NCI-H2171 treated with DMSO at 0.1 percent for 48 hours (cell line): ENCODE measurements at regions not wholly inside any gene's neighbourhood (a gene's known extent, or its start where the extent isn't known, plus 50 kb on each side); places are given as distances from the start of the nearest gene placed in this dataset.
"Not testable (repeated sequence)": the region's sequence is repeated elsewhere in the genome, so short reads cannot be mapped to it uniquely, and the experiment has no call there.

Experiments
- DNase-seq: peaks from one replicate; lab custom pipeline; 2025; lab: John Stamatoyannopoulos, UW

DNA sequence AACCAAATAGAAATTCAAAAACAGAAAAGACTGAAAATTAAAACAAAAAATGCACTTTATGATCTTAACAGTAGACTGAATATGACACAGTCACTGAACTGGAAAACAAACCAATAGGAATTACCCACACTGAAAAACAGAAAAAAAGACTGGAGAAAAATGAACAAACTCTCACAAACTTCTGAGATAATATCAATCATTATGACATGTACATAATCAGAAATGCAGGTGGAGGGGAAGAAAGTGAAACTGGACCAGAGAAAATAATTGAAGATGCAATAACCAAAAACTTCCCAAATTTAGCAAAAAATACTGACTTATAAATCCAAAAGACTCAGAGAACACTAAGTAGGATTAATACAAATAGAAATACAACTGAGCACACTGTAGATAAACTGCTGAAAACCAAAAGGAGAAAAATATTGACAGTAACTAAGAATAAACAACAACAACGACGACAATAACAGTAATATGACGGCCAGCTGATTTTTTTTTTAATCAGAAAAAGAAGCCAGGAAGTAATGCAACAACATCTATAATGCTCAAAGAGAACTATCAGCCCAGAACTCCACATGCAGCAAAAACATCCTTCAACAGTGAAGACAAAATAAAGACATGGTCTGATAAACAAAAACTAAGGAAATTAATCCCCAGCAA lies 108.1 kb downstream of the ZFAND4 start:
- no peak for DNase-seq

DNA sequence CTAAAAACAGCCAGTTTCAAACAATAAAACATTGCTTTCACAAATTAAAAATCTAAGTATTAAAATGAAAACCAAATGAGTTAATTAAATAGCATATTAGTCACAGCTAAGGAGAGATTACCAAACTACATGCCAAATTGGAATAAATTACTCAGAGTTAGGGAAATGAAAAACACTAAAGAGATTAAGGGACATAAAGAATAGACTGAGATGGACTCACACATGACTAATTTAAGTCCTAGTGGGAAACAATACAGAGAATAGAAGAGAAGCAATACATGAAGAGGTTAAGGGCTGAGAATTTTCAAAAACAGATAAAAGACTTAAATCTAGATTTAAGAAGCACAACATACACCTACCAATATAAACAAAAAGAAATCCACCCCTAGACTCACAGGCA lies 110.6 kb downstream of the ZFAND4 start:
- DNase-seq, result no peak

DNA sequence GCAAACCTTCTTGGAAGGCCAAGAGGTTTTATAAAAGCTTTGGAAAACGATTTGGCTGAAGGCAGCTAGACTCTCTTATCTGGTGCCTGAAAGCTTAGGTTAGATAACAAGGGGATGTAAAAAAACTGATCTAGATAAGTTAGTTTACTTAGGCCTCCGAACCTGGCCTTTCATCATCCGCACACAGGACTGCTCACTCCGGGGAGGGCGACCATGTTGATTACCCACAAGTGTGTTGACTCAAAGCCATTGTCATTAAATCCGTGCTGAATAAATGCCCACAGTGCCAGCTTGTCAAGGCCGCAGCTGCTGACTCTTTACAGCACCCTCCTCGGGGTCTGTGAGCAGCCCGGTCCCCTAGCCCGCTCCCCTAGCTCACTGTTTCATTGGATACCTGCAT lies 112.3 kb downstream of the ZFAND4 start:
- DNase-seq, result no peak

DNA sequence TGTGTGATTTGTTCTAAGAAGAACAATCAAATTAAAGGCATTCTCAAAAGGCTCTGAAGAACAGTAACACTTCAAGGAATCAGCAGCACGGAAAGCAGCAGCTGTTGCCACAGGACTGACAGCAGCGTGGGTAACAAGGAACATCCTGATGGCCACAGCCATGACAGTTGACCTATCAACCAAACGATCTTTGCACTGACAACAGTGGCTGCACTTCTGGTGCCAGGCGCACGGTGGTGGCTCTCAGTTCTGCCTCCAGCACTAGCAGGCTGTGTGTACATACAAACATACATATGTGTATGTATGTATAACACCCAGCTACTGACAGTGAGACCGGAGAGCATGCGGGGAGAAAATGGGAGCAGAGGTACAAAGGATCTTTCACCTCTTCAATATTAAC lies 114.1 kb downstream of the ZFAND4 start:
- DNase-seq, result no peak

DNA sequence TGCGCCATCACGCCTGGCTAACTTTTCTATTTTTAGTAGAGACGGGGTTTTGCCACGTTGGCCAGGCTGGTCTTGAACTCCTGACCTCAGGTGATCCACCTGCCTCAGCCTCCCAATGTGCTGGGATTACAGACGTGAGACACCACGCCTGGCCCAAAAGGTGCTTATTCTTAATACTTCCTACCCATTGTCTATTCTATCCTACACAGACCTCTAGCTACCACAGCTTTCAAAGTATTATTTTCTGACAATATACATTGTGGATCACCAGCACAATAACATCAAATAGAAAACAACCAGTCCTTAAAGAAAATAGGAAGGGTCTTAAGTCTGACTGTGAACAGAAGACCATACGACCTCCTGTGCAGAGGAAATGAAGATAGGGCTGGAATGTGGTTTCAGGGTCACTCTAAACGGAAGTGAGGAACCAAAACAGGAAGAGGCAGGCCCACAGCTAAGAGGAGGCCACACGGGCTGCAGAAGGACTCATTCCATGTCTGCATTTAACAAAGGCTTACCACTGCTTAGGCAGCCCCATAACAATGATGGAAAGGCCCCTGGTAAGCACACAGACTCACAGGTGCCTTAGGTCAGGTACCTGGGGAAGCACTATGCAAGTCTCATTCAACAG lies 115.2 kb downstream of the ZFAND4 start:
- DNase-seq, result no peak

DNA sequence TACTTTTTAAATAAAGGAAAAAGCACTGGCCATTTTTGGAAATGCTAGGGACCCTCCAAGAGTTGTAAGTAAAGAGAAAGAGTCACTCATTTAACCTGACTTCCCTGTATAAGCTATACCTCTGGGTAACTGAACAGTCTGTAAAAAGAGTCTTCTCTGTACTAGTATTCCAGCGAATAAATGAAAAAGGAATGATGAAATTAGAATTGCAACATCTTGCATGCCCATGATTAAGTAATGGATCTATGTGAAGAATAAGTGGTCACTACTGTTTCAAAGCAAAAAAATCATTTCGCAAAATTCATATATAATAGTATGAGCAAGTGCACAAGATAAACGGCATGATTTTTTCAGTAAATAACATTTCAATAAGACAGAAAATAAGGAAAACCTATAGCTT lies 116.8 kb downstream of the ZFAND4 start:
- no peak for DNase-seq

GRCh38 chr10:45555332-45555731 lies 117.2 kb downstream of the ZFAND4 start:
- not testable (repeated sequence) for DNase-seq

DNA sequence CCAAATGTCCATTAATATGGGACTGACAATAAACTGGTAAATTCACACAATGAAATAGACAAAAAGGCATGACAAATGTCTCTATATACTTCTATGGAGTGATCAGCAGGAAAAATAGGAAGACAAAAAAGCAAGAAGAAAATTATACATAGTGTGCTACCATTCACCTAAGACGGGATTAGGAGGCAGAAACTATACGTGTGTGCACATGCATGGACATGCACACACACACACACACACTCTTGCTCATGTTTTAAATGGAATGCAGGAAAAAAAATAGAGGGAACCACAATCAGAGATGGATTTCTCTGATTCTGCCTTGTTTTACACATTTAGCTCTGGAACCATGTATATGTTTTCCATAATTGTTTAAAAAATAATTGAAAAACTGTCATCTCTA lies 119.0 kb downstream of the ZFAND4 start:
- DNase-seq, result no peak

- no peak for DNase-seq
Measured at GRCh38 chr10:45553155-45553554, 119.4 kb downstream of the ZFAND4 start.

GRCh38 chr10:45552476-45552875 lies 120.1 kb downstream of the ZFAND4 start:
- DNase-seq, result no peak

DNA sequence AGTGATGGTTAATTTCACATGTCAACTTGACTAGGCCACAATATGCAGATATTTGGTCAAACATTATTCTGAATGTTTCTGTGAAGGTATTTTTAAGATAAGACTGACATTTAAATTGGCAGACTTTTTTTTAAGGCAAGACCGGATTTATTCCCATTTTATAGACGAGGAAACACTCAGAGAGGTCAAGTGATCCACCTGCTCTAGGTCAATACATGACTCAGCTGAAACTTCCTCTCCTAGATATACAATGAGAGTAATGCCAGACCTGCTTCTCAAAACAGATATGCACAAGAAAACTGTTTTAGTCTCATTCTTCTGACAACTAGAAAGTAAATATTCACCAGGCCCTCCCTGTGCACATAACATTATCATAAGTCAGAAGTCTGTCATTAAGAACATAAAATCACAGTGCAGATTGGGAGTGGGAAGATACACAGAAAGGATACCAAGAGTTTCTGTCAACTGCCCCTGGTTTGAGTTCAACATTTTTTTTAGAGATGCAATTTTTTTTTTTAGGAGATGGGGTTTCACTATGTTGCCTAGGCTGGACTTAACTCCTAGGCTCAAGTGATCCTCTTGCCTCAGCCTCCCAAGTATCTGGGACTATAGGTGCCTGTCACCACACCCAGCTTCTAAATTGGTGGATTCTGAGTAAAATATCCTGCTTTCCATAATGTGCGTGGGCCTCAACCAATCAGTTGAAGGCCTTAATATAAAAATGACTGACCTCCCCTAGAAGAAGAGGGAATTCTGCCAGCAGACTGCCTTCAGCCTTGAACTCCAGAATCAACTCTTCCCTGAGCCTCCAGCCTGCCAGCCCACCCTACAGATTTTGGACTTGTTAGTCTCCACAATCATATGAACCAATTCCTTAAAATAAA lies 121.4 kb downstream of the ZFAND4 start:
- DNase-seq, result no peak

DNA sequence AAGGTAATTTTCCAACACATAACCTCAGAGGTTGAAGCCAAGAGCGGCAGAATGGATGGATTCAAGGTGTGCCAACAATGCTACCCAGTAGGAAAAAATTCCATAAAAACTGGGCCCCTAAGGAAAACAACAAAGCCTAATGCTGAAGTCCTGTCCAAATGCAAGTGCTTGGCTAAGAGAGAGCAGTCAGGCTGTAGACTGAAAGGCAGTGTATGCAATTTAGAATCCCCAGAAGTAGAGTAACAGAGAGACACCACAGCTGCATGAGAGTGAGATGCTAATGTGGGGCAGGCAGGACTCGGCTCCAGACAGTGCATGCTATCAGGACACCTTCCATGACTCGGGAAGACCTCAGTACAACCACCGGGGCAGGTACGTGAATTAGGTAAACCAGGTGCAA lies 124.5 kb downstream of the ZFAND4 start:
- DNase-seq, result no peak

DNA sequence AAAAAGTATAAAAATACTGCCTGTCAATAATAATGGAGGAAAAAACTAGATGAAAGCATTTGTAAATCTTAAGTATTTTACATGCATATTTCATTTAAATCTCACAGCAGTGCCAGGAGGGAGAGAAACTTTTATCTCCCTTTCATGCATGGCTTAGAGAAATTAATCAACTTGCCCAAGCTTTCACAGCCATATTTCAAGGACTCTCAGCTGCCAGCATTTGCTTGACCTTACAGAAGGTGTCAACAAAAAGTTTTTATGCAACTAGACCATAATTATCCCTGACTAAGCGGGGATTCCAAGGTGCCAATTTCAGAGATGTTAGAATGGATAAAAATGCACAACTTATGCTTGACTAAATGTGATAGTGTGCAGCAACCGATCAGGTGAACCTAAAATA lies 125.4 kb downstream of the ZFAND4 start:
- DNase-seq, result no peak

- no peak for DNase-seq
Measured at GRCh38 chr10:45545150-45545549, 127.4 kb downstream of the ZFAND4 start.

- DNase-seq, result no peak
Measured at GRCh38 chr10:45544191-45544590, 128.4 kb downstream of the ZFAND4 start.

GRCh38 chr10:45541032-45541431 lies 131.5 kb downstream of the ZFAND4 start:
- not testable (repeated sequence) for DNase-seq

- DNase-seq, result not testable (repeated sequence)
Measured at GRCh38 chr10:45540589-45540988, 132.0 kb downstream of the ZFAND4 start.

GRCh38 chr10:45539569-45539968 lies 133.0 kb downstream of the ZFAND4 start:
- DNase-seq, result not testable (repeated sequence)

GRCh38 chr10:45534572-45534971 lies 138.0 kb downstream of the ZFAND4 start:
- DNase-seq, result no peak

DNA sequence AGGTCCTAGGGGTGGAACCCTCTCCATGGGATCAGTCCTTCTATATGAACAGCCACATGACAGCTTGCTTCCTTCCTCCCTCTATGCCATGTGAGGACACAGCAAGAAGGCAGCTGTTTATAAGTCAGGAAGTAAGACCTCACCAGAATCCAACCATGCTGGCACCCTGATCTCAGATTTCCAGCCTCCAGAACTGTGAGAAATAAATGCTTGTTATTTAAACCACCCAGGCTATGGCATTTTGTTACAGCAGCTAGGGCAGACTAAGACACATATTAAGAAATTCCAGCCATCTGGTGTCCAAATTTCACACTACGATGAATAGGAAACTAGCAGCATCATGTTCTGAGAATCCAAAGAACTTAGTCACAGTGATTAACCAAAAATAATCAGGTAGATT lies 140.1 kb downstream of the ZFAND4 start:
- peak; percentile 32 for DNase-seq

- peak; percentile 1 for DNase-seq
Measured at GRCh38 chr10:45526309-45526905, 146.2 kb downstream of the ZFAND4 start.

- no peak for DNase-seq
Measured at GRCh38 chr10:45520476-45520875, 146.5 kb downstream of the ALOX5 start.

DNA sequence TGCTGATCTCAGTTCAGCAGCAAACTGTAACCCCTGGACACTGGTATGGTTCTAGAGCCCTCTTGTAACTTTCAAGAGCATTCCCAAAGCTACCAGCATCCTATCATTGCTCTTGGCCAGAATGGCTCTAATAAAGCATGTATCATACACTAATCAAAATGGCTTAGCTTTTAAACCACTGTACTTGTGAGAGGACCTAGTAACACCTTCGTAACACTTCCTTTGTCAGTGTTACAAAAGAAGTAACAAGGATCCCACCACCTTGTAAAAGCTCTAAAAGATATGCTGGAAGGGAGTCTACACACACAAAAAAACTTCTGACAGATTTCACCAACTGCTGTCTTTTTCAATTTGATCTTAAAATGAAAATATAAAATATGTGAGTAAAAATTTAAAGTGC lies 144.7 kb downstream of the ALOX5 start:
- DNase-seq, result no peak
